Vagina (tissue), 2 donors: ENCODE measurements at regions not wholly inside any gene's neighbourhood (a gene's known extent, or its start where the extent isn't known, plus 50 kb on each side); places are given as distances from the start of the nearest gene placed in this dataset.

Source experiments
- CTCF ChIP-seq, 3 experiments: fragments of 450-650 bp in 2 of 3; fragments of 200-600 bp in 1 of 3; sonication (generic) in 1 of 3; IDR thresholded peaks; one replicate each; pipeline ENCODE4 v1.5.1; 2017 to 2019; ENCODE audit warnings: antibody characterized with exemption in 3 of 3, mild to moderate bottlenecking in 2 of 3, moderate library complexity in 2 of 3
- POLR2A ChIP-seq, 2 donors: fragments of 450-650 bp; IDR thresholded peaks; one replicate each; pipeline ENCODE4 v1.6.1; 2017; ENCODE audit warnings: antibody characterized with exemption in 2 of 2, mild to moderate bottlenecking in 2 of 2, moderate library complexity in 2 of 2
- POLR2AphosphoS5 ChIP-seq, 2 donors: sonication (generic); formaldehyde crosslinking; IDR thresholded peaks; one replicate each; pipeline ENCODE4 v1.9.0; 2017; ENCODE audit warnings: antibody characterized with exemption in 2 of 2, mild to moderate bottlenecking in 2 of 2, low read depth in 1 of 2; ENCODE audit not compliant: insufficient read depth in 1 of 2

- TF ChIP-seq CTCF (IDR thresholded peaks at IDR 0.05) (no peak), POLR2AphosphoS5 (IDR thresholded peaks at IDR 0.05; ENCODE audit: insufficient read depth in 1 of 2, low read depth in 1 of 2) (no peak), POLR2A (IDR thresholded peaks at IDR 0.05) (no peak)
Observed at GRCh38 chr4:32931475-32931874, 2211.3 kb downstream of the PCDH7 start.
